GM12878 (cell line): ENCODE measurements at regions not wholly inside any gene's neighbourhood (a gene's known extent, or its start where the extent isn't known, plus 50 kb on each side); places are given as distances from the start of the nearest gene placed in this dataset.

Experiments
- ATAC-seq: fragments of 200-7000 bp; cut with Tn5 transposase; 3 replicates; pipeline ENCODE4 v1.9.1; 2020; ENCODE audit warnings: mild to moderate bottlenecking, moderate library complexity
- BruUV-seq: library from RNA; stranded (reverse); fragments of 400-500 nt; replicated peaks from 2 replicates; lab custom pipeline; 2021; lab: Mats Ljungman, UMichigan
- CTCF ChIA-PET: fragments of 300-600 bp; sonication (Branson Sonifier 250); formaldehyde crosslinking; extraction: SDS; loops from one replicate; lab custom pipeline; 2021; ENCODE audit warnings: inconsistent platforms; lab: Yijun Ruan, JAX
- POLR2A ChIA-PET: fragments of 350-600 bp; formaldehyde crosslinking; extraction: SDS; loops from one replicate; lab custom pipeline; 2021; ENCODE audit warnings: inconsistent platforms; lab: Charles Lee
- RAD21 ChIA-PET: fragments of 300-600 bp; sonication (Branson Sonifier 250); formaldehyde crosslinking; loops from one replicate; lab custom pipeline; 2023; ENCODE audit warnings: antibody characterized with exemption; ENCODE audit not compliant: unreplicated experiment; lab: Charles Lee
- SMC1A ChIA-PET: fragments of 300-600 bp; sonication (Branson Sonifier 250); formaldehyde crosslinking; loops from one replicate; lab custom pipeline; 2023; ENCODE audit not compliant: unreplicated experiment, uncharacterized antibody; lab: Charles Lee
- DNase-seq: peaks from one replicate; pipeline ENCODE4 v3.0.0-alpha.2; 2011; ENCODE audit warnings: low read depth, low spot score
- FAIRE-seq: peaks from 3 replicates; lab custom pipeline; 2011; peaks lifted over from hg19 to GRCh38; lab: Jason Lieb, UNC
- H2AFZ ChIP-seq: 2 replicates; pipeline ENCODE4 v1.6.0; 2011; ENCODE audit warnings: low read depth, low read length, control low read depth; ENCODE audit not compliant: control insufficient read depth
- H3K27ac ChIP-seq: 2 replicates; pipeline ENCODE4 v1.5.1; 2011; ENCODE audit warnings: control low read depth; ENCODE audit not compliant: control insufficient read depth, insufficient read depth
- H3K27me3 ChIP-seq, 2 experiments: replicated peaks in 1 of 2; 2 replicates each; pipeline versions ENCODE4 v1.6.0 to v1.6.1; 2011; ENCODE audit warnings: low read length in 1 of 2; ENCODE audit not compliant: control insufficient read depth in 2 of 2, insufficient read depth in 2 of 2
- H3K36me3 ChIP-seq, 2 experiments: 2 replicates each; pipeline ENCODE4 v1.5.1; 2011; ENCODE audit warnings: low read length in 1 of 2; ENCODE audit not compliant: control insufficient read depth in 2 of 2, insufficient read depth in 2 of 2
- H3K4me1 ChIP-seq: 2 replicates; pipeline ENCODE4 v1.6.1; 2011; ENCODE audit warnings: mild to moderate bottlenecking, low read length, moderate library complexity, mixed read lengths; ENCODE audit not compliant: control insufficient read depth, insufficient read depth
- H3K4me2 ChIP-seq: 2 replicates; pipeline ENCODE4 v1.6.0; 2011; ENCODE audit warnings: control low read depth; ENCODE audit not compliant: control insufficient read depth, insufficient read depth
- H3K4me3 ChIP-seq: fragments of 200-600 bp; sonication (generic); 2 replicates; pipeline ENCODE4 v1.5.1; 2016
- H3K79me2 ChIP-seq: 2 replicates; pipeline ENCODE4 v1.6.0; 2011; ENCODE audit warnings: low read length; ENCODE audit not compliant: control insufficient read depth, insufficient read depth
- H3K9ac ChIP-seq: 2 replicates; pipeline ENCODE4 v1.8.0; 2011; ENCODE audit warnings: low read length, control low read depth, mixed read lengths; ENCODE audit not compliant: control insufficient read depth, insufficient read depth
- H3K9me3 ChIP-seq: replicated peaks from 3 replicates; pipeline ENCODE4 v1.5.1; 2011; ENCODE audit warnings: mild to moderate bottlenecking, low read length; ENCODE audit not compliant: control insufficient read depth, insufficient read depth
- H4K20me1 ChIP-seq: 2 replicates; pipeline ENCODE4 v1.6.0; 2011; ENCODE audit not compliant: control insufficient read depth, insufficient read depth
- HSF1 ChIP-seq: fragments of 150-350 bp; IDR thresholded peaks from 2 replicates; pipeline ENCODE4 v1.6.1; 2014; ENCODE audit warnings: mild to moderate bottlenecking, low read depth, low read length
- RAD51 ChIP-seq: fragments of 450-650 bp; IDR thresholded peaks from 2 replicates; pipeline ENCODE4 v1.6.1; 2016; ENCODE audit warnings: moderate library complexity, mild to moderate bottlenecking, inconsistent platforms
- RELA ChIP-seq: fragments of 450-650 bp; IDR thresholded peaks from 2 replicates; pipeline ENCODE4 v1.8.0; 2014; ENCODE audit warnings: borderline replicate concordance; ENCODE audit not compliant: partially characterized antibody
- TARDBP ChIP-seq: IDR thresholded peaks from 2 replicates; pipeline ENCODE4 v1.6.1; 2016; ENCODE audit warnings: borderline replicate concordance
- TCF12 ChIP-seq: IDR thresholded peaks from 2 replicates; pipeline ENCODE4 v1.6.1; 2011; ENCODE audit warnings: low read depth, mild to moderate bottlenecking, low read length
- WGBS: methylation state at CpG from one replicate; pipeline ENCODE4 v1.1.6; 2016; ENCODE audit warnings: low lambda C conversion rate; ENCODE audit not compliant: insufficient replicate concordance, insufficient coverage; ENCODE audit errors: missing lambda C conversion rate; 5-methylcytosine and 5-hydroxymethylcytosine counted together
- in situ Hi-C: fragments of 300-500 bp; cut with MboI; formaldehyde crosslinking; loops from 9 replicates; pipeline ENCODE4 v1.14.3; 2018; ENCODE audit warnings: mixed read lengths
- intact Hi-C: fragments of 100-400 bp; cut with micrococcal nuclease; formaldehyde crosslinking; loops from one replicate; pipeline ENCODE4 v1.14.2; 2022; ENCODE audit not compliant: unreplicated experiment

- WGBS: 47% methylated on average over 2 of the region's 2 CpGs
- intact Hi-C loops: no loop called here
- Histone ChIP-seq H2AFZ (no peak overlapping the region), H3K4me3 (no peak overlapping the region), H3K4me1 (no peaks in the 10 kb centered on the region), H3K4me2 (no peak overlapping the region), H3K27me3 (no peaks in the 10 kb centered on the region), H3K79me2 (no peaks in the 10 kb centered on the region), H3K9ac (no peak overlapping the region), H3K36me3 (no peaks in the 10 kb centered on the region), H3K9me3 (no peaks in the 10 kb centered on the region), H4K20me1 (no peaks in the 10 kb centered on the region), H3K27ac (no peak overlapping the region)
- POLR2A ChIA-PET: no interaction called here
- CTCF ChIA-PET: no interaction called here
- FAIRE-seq: no peak
- in situ Hi-C loops: no loop called here
- SMC1A ChIA-PET: no interaction called here
- DNase-seq: no peak
- RAD21 ChIA-PET: no interaction called here
- no TSS peak for BruUV-seq
- TF ChIP-seq HSF1: no peak
- ATAC-seq: no peak
Measured at GRCh38 chr10:65735382-65735781, 1190.5 kb upstream of the LRRTM3 start.

GRCh38 chr10:65742906-65743305 lies 1182.9 kb upstream of the LRRTM3 start:
- ChIA-PET SMC1A (no interaction called here), RAD21 (no interaction called here), CTCF (interaction anchor here (1.3 kb wide), 1 partner anchor 12 kb away, joined by 3 read pairs; no protein-coding TSS in a partner anchor), POLR2A (no interaction called here)
- H4K20me1 ChIP-seq: no peaks in the 10 kb centered on the region
- intact Hi-C loops: no loop called here
- no peak overlapping the region for H2AFZ ChIP-seq
- FAIRE-seq: no peak
- H3K9ac ChIP-seq: no peak overlapping the region
- no peak overlapping the region for H3K27ac ChIP-seq
- no peaks in the 10 kb centered on the region for H3K4me1 ChIP-seq
- no peak overlapping the region for H3K4me3 ChIP-seq
- ATAC-seq: no peak
- no peaks in the 10 kb centered on the region for H3K27me3 ChIP-seq
- no peak overlapping the region for H3K4me2 ChIP-seq
- in situ Hi-C loops: no loop called here
- no peaks in the 10 kb centered on the region for H3K36me3 ChIP-seq
- 0% methylated on average over 1 of the region's 1 CpG for WGBS
- no peaks in the 10 kb centered on the region for H3K9me3 ChIP-seq
- H3K79me2 ChIP-seq: no peaks in the 10 kb centered on the region
- no peak for DNase-seq
- TF ChIP-seq RAD51: no peak
- no peak for TF ChIP-seq RELA
- no peak for TF ChIP-seq TCF12
- TF ChIP-seq TARDBP: no peak
- no TSS peak for BruUV-seq
